MCF 10A (cell line): ENCODE measurements at regions not wholly inside any gene's neighbourhood (a gene's known extent, or its start where the extent isn't known, plus 50 kb on each side); places are given as distances from the start of the nearest gene placed in this dataset.

Experiments
- BruUV-seq: library from RNA; stranded (reverse); fragments of 400-500 nt; replicated peaks from 2 replicates; lab custom pipeline; 2021; lab: Mats Ljungman, UMichigan
- CTCF ChIA-PET: fragments of 300-600 bp; sonication (Branson Sonifier 250); formaldehyde crosslinking; extraction: SDS; loops from one replicate; lab custom pipeline; 2021; ENCODE audit warnings: antibody characterized with exemption, inconsistent platforms; lab: Yijun Ruan, JAX
- POLR2A ChIA-PET: fragments of 300-600, 350-650 bp; sonication (Branson Sonifier 250); formaldehyde crosslinking; extraction: SDS; loops from one replicate; lab custom pipeline; 2020; ENCODE audit warnings: antibody characterized with exemption, inconsistent platforms; lab: Yijun Ruan, JAX
- DNase-seq: peaks from one replicate; pipeline ENCODE4 v3.0.0-alpha.2; 2018; ENCODE audit not compliant: unreplicated experiment
- H3K27ac Mint-ChIP-seq: one replicate; pipeline ENCODE4 v1.8.0; 2022; ENCODE audit warnings: mild to moderate bottlenecking, low read depth, mixed read lengths; ENCODE audit not compliant: unreplicated experiment
- H3K27me3 Mint-ChIP-seq: one replicate; pipeline ENCODE4 v1.8.0; 2022; ENCODE audit warnings: mixed read lengths; ENCODE audit not compliant: insufficient read depth, unreplicated experiment
- H3K36me3 Mint-ChIP-seq: one replicate; pipeline ENCODE4 v1.8.0; 2022; ENCODE audit warnings: mild to moderate bottlenecking, moderate library complexity, mixed read lengths; ENCODE audit not compliant: insufficient read depth, unreplicated experiment
- H3K4me1 Mint-ChIP-seq: one replicate; pipeline ENCODE4 v1.8.0; 2022; ENCODE audit warnings: mixed read lengths; ENCODE audit not compliant: insufficient read depth, unreplicated experiment
- H3K4me3 Mint-ChIP-seq: one replicate; pipeline ENCODE4 v1.8.0; 2022; ENCODE audit warnings: mild to moderate bottlenecking, moderate library complexity, mixed read lengths; ENCODE audit not compliant: unreplicated experiment
- H3K9me3 Mint-ChIP-seq: one replicate; pipeline ENCODE4 v1.8.0; 2022; ENCODE audit warnings: mixed read lengths; ENCODE audit not compliant: unreplicated experiment
- intact Hi-C: fragments of 100-400 bp; cut with micrococcal nuclease; formaldehyde crosslinking; loops from 2 replicates; pipeline ENCODE4 v1.14.1; 2022
- TF ChIP-seq, protein P1 (sequence below): fragments of 200-600 bp; IDR thresholded peaks from one replicate; pipeline ENCODE4 v1.8.0; 2022; ENCODE audit warnings: antibody characterized with exemption, mild to moderate bottlenecking; ENCODE audit not compliant: unreplicated experiment

DNA sequence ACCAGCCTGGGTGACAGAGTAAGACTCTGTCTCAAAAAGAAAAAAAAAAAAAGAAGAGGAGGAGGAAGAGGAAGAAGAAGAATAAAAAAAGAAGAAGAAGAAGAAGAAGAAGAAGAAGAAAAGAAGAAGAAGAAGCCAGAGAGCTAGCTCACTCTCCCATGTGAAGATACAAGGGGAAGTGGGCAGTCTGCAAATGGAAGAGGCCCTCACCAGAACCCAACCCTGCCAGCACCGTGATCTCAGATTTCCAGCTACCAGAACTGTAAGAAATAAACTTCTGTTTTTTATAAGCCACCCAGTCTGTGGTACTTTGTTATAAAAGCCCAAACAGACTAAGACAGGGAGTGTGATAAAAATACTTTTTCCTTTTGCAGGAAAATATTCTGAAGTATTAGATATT lies 130.7 kb downstream of the ETNK1 start:
- no peak overlapping the region for H3K4me3 Mint-ChIP-seq
- POLR2A ChIA-PET, result no interaction called here

GRCh38 chr12:22759769-22760674 lies 135.1 kb downstream of the ETNK1 start:
- no peak overlapping the region for H3K27ac Mint-ChIP-seq
- no TSS peak for BruUV-seq
- CTCF ChIA-PET, result no interaction called here
- H3K36me3 Mint-ChIP-seq, result no peaks in the 10 kb centered on the region
- intact Hi-C loops, result no loop called here
- H3K9me3 Mint-ChIP-seq, result no peaks in the 10 kb centered on the region
- no peaks in the 10 kb centered on the region for H3K27me3 Mint-ChIP-seq
- no peaks in the 10 kb centered on the region for H3K4me1 Mint-ChIP-seq
- H3K4me3 Mint-ChIP-seq, result no peak overlapping the region
- POLR2A ChIA-PET, result no interaction called here
- TF ChIP-seq, protein P1, sequence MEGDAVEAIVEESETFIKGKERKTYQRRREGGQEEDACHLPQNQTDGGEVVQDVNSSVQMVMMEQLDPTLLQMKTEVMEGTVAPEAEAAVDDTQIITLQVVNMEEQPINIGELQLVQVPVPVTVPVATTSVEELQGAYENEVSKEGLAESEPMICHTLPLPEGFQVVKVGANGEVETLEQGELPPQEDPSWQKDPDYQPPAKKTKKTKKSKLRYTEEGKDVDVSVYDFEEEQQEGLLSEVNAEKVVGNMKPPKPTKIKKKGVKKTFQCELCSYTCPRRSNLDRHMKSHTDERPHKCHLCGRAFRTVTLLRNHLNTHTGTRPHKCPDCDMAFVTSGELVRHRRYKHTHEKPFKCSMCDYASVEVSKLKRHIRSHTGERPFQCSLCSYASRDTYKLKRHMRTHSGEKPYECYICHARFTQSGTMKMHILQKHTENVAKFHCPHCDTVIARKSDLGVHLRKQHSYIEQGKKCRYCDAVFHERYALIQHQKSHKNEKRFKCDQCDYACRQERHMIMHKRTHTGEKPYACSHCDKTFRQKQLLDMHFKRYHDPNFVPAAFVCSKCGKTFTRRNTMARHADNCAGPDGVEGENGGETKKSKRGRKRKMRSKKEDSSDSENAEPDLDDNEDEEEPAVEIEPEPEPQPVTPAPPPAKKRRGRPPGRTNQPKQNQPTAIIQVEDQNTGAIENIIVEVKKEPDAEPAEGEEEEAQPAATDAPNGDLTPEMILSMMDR, result no peak
- no peak for DNase-seq

More for the DNA sequence above, 130.7 kb downstream of the ETNK1 start:
- no peaks in the 10 kb centered on the region for H3K27me3 Mint-ChIP-seq
- CTCF ChIA-PET, result interaction anchor here (0.6 kb wide), 2 partner anchors 101 to 700 kb away, joined by 3 to 5 read pairs; no protein-coding TSS in a partner anchor
- TF ChIP-seq, protein P1, result no peak
- DNase-seq, result no peak
- H3K36me3 Mint-ChIP-seq, result no peaks in the 10 kb centered on the region
- BruUV-seq, result no TSS peak
- intact Hi-C loops, result no loop called here
- peaks cover 6% of the 10 kb centered on the region for H3K9me3 Mint-ChIP-seq
- no peaks in the 10 kb centered on the region for H3K4me1 Mint-ChIP-seq
- no peak overlapping the region for H3K27ac Mint-ChIP-seq

DNA sequence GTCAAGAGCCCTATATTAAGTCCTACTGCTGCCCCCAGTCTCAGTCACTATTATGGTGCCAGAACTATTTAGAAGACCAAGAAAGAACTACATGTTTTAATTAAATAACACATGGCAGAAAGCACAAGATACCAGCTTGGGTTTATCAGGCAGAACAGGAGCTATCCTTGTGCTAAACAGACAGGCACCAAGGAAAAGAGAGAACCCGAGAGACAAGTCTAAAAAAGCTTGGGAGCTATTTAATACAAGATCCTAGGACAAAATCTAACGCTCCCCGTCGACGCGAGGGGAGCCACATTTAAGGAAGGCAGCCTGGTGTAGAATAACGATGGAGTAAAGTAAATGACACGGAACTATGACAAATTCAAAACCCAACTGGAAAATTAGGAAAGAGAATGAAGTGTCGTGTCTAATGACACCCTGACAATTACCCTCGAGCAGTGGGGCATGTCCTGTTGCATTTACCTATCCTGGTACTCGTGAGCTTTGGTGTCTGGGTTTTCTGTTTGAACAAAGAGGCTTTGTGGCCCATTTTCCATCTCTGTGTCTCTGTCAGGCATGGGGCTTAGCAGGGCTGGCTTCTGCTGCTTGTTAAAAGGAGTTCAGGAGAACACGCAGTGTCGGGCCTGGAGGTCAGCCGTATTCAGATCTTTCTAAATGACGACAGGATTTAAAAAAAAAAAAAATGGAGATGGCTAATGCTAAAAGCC lies 140.6 kb downstream of the ETNK1 start:
- Mint-ChIP-seq H3K36me3 (no peaks in the 10 kb centered on the region), H3K4me1 (no peaks in the 10 kb centered on the region), H3K27ac (no peak overlapping the region), H3K27me3 (no peaks in the 10 kb centered on the region), H3K9me3 (no peaks in the 10 kb centered on the region), H3K4me3 (no peak overlapping the region)
- TF ChIP-seq, protein P1, result no peak
- ChIA-PET POLR2A (no interaction called here), CTCF (interaction anchor here (1.1 kb wide), 1 partner anchor 14 kb away, joined by 4 read pairs; no protein-coding TSS in a partner anchor)
- BruUV-seq, result no TSS peak
- intact Hi-C loops, result no loop called here
- DNase-seq, result no peak

DNA sequence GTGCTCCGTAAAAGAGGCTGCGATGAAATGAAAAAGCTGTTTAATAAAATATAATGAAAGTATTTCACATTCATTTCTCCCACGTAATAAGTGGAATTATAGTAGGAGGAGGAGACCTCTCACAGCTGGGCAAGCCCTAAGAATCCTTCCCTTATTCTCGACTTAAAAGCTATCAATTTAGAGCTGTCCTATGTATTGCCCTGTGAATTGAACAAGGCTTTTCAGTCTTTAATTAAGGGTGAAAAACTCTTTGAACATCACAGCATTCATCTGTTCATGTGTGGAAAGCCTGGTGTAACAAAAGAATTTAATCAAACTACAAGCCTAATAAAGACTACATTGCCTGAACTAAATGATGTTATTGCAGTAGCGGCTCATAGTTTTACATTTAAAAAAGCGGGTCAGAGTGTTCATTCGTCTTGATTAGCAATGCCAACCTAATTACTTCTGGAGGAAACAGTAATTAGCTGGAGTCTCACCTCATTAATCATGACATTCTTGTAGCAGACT lies 142.0 kb downstream of the ETNK1 start:
- ChIA-PET CTCF (interaction anchor here (1.0 kb wide), 1 partner anchor 21 kb away, joined by 4 read pairs; no protein-coding TSS in a partner anchor), POLR2A (no interaction called here)
- TF ChIP-seq, protein P1, result no peak
- no peaks in the 10 kb centered on the region for H3K9me3 Mint-ChIP-seq
- no peak for DNase-seq
- H3K4me1 Mint-ChIP-seq, result no peaks in the 10 kb centered on the region
- no TSS peak for BruUV-seq
- intact Hi-C loops, result no loop called here
- H3K27me3 Mint-ChIP-seq, result no peaks in the 10 kb centered on the region
- no peak overlapping the region for H3K4me3 Mint-ChIP-seq
- no peaks in the 10 kb centered on the region for H3K36me3 Mint-ChIP-seq
- H3K27ac Mint-ChIP-seq, result no peak overlapping the region
